IMR-90 (cell line): ENCODE measurements at regions not wholly inside any gene's neighbourhood (a gene's known extent, or its start where the extent isn't known, plus 50 kb on each side); places are given as distances from the start of the nearest gene placed in this dataset.

Experiments used
- CEBPB ChIP-seq: IDR thresholded peaks from 2 replicates; pipeline ENCODE4 v1.6.1; 2012; ENCODE audit warnings: low read depth, low read length, improper control_type of control experiment
- CHD1 ChIP-seq: IDR thresholded peaks from 2 replicates; pipeline ENCODE4 v1.6.1; 2012; ENCODE audit warnings: low read depth, low read length, improper control_type of control experiment
- MAFK ChIP-seq: IDR thresholded peaks from 2 replicates; pipeline ENCODE4 v1.6.1; 2012; ENCODE audit warnings: low read depth, low read length, improper control_type of control experiment
- MAZ ChIP-seq: IDR thresholded peaks from 2 replicates; pipeline ENCODE4 v1.6.1; 2012; ENCODE audit warnings: low read depth, mild to moderate bottlenecking, low read length, improper control_type of control experiment, moderate library complexity, borderline replicate concordance
- NFE2L2 ChIP-seq: fragments of 150-350 bp; IDR thresholded peaks from 2 replicates; pipeline ENCODE4 v1.6.1; 2016; ENCODE audit warnings: low read depth, mild to moderate bottlenecking, low read length
- POLR2A ChIP-seq: IDR thresholded peaks from 2 replicates; pipeline ENCODE4 v1.6.1; 2012; ENCODE audit warnings: mild to moderate bottlenecking, low read depth, low read length
- RAD21 ChIP-seq: IDR thresholded peaks from 2 replicates; pipeline ENCODE4 v1.6.1; 2012; ENCODE audit warnings: low read length, improper control_type of control experiment
- RCOR1 ChIP-seq: IDR thresholded peaks from 2 replicates; pipeline ENCODE4 v1.6.1; 2012; ENCODE audit warnings: mild to moderate bottlenecking, low read length, improper control_type of control experiment; ENCODE audit not compliant: insufficient replicate concordance
- RFX5 ChIP-seq: IDR thresholded peaks from 2 replicates; pipeline ENCODE4 v1.8.0; 2012; ENCODE audit warnings: low read depth, mild to moderate bottlenecking, low read length, moderate library complexity
- SMC3 ChIP-seq: fragments of 150-350 bp; IDR thresholded peaks from 2 replicates; pipeline ENCODE4 v1.6.1; 2016; ENCODE audit warnings: low read depth, mild to moderate bottlenecking, antibody characterized with exemption, low read length, moderate library complexity
- USF2 ChIP-seq: fragments of 150-350 bp; IDR thresholded peaks from 2 replicates; pipeline ENCODE4 v1.6.1; 2017; ENCODE audit warnings: mild to moderate bottlenecking, antibody characterized with exemption, low read length, low read depth
- TF ChIP-seq, protein P1 (sequence below): conservative IDR thresholded peaks from 2 replicates; pipeline ENCODE4 v1.5.1; 2012; ENCODE audit warnings: mild to moderate bottlenecking, low read depth, low read length, improper control_type of control experiment
- TF ChIP-seq, protein P2 (sequence below): fragments of 150-350 bp; IDR thresholded peaks from 2 replicates; pipeline ENCODE4 v1.6.1; 2016; ENCODE audit warnings: low read depth, mild to moderate bottlenecking, low read length, moderate library complexity, borderline replicate concordance

DNA sequence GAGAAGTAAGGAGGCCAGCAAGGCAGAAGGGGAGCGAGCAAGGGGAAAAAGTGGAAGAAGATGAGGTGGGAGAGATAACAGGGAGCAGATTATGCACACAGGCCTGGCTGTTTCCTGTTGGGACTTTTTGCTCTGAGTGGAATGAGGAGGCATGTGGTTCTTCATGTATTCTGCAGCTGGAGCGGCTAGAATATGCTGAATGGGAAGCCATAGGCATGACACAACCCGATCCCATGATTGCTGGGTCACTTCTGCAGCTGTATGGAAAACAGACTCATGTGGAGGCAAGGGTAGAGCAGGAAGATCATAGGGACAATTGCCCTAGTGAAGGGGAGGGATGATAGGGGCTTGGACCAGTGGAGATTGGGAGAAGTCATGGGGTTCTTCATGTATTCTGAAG, 206.0 kb upstream of the SUCLG2 start:
- TF ChIP-seq, protein P1, sequence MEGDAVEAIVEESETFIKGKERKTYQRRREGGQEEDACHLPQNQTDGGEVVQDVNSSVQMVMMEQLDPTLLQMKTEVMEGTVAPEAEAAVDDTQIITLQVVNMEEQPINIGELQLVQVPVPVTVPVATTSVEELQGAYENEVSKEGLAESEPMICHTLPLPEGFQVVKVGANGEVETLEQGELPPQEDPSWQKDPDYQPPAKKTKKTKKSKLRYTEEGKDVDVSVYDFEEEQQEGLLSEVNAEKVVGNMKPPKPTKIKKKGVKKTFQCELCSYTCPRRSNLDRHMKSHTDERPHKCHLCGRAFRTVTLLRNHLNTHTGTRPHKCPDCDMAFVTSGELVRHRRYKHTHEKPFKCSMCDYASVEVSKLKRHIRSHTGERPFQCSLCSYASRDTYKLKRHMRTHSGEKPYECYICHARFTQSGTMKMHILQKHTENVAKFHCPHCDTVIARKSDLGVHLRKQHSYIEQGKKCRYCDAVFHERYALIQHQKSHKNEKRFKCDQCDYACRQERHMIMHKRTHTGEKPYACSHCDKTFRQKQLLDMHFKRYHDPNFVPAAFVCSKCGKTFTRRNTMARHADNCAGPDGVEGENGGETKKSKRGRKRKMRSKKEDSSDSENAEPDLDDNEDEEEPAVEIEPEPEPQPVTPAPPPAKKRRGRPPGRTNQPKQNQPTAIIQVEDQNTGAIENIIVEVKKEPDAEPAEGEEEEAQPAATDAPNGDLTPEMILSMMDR, result no peak
- no peak for TF ChIP-seq USF2
- no peak for TF ChIP-seq POLR2A
- no peak for TF ChIP-seq CHD1
- no peak for TF ChIP-seq MAFK
- TF ChIP-seq SMC3, result no peak
- TF ChIP-seq MAZ, result no peak
- TF ChIP-seq RAD21, result no peak
- TF ChIP-seq CEBPB, result no peak
- no peak for TF ChIP-seq RFX5
- TF ChIP-seq, protein P2, sequence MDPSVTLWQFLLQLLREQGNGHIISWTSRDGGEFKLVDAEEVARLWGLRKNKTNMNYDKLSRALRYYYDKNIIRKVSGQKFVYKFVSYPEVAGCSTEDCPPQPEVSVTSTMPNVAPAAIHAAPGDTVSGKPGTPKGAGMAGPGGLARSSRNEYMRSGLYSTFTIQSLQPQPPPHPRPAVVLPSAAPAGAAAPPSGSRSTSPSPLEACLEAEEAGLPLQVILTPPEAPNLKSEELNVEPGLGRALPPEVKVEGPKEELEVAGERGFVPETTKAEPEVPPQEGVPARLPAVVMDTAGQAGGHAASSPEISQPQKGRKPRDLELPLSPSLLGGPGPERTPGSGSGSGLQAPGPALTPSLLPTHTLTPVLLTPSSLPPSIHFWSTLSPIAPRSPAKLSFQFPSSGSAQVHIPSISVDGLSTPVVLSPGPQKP, result no peak
- TF ChIP-seq NFE2L2, result no peak
- TF ChIP-seq RCOR1, result no peak
